ENCODE measurements at regions not wholly inside any gene's neighbourhood (a gene's known extent, or its start where the extent isn't known, plus 50 kb on each side); places are given as distances from the start of the nearest gene placed in this dataset.

GRCh38 chr5:17813214-17813613 is 179.0 kb downstream of the TAF11L14 start:
- Histone ChIP-seq H3K27ac (ENCODE audit: low read depth, low read length) (no peak overlapping the region), H3K4me2 (ENCODE audit: insufficient read depth in 1 of 2, low read depth in 2 of 2, low read length in 2 of 2) (no peak overlapping the region), H3K56ac (replicated peaks; ENCODE audit: insufficient read length, low read depth, low read length) (no peak overlapping the region), H3K4me3 (ENCODE audit: extremely low read depth in 1 of 4, insufficient read depth in 2 of 4, low read depth in 3 of 4, low read length in 4 of 4) (no peak overlapping the region), H2BK15ac (ENCODE audit: low read length) (no peak overlapping the region), H2AK5ac (ENCODE audit: low read depth, low read length) (no peak overlapping the region), H2AFZ (ENCODE audit: low read length) (no peak overlapping the region), H2BK20ac (ENCODE audit: low read length) (no peak overlapping the region), H3K9me3 (ENCODE audit: insufficient read depth in 2 of 2, low read depth in 1 of 2, low read length in 1 of 2) (no peaks in the 10 kb centered on the region; a peak in 1 of 4 replicates), H3K4me1 (replicated peaks in 1 of 4; ENCODE audit: control insufficient read depth in 3 of 4, insufficient read depth in 4 of 4, low read length in 3 of 4) (no peaks in the 10 kb centered on the region), H3K18ac (ENCODE audit: extremely low read depth, low read length) (no peak overlapping the region), H2BK12ac (ENCODE audit: low read depth, low read length) (no peak overlapping the region), H3K9ac (replicated peaks in 1 of 4; ENCODE audit: extremely low read depth in 1 of 4, low read depth in 3 of 4, low read length in 3 of 4) (no peak overlapping the region), H4K8ac (ENCODE audit: extremely low read depth, insufficient read depth, low read length) (no peak overlapping the region), H3K36me3 (ENCODE audit: control insufficient read depth in 2 of 4, insufficient read depth in 4 of 4, low read length in 3 of 4) (no peaks in the 10 kb centered on the region), H3K23ac (ENCODE audit: insufficient read length) (no peak overlapping the region), H4K5ac (ENCODE audit: insufficient read length, low read depth, low read length) (no peak overlapping the region), H3K27me3 (replicated peaks in 1 of 4; ENCODE audit: control insufficient read depth in 3 of 4, extremely low read depth in 1 of 4, insufficient read depth in 3 of 4, low read length in 3 of 4) (no peaks in the 10 kb centered on the region), H2BK5ac (ENCODE audit: low read depth, low read length) (no peak overlapping the region), H4K20me1 (replicated peaks in 1 of 2; ENCODE audit: control insufficient read depth in 1 of 2, insufficient read depth in 2 of 2, low read length in 2 of 2) (no peaks in the 10 kb centered on the region), H3K4ac (replicated peaks; ENCODE audit: insufficient read length, low read depth, low read length) (no peak overlapping the region), H4K91ac (replicated peaks; ENCODE audit: insufficient read length, low read length) (no peak overlapping the region), H3K79me2 (ENCODE audit: control insufficient read depth in 1 of 2, insufficient read depth in 2 of 2, low read length in 2 of 2) (no peaks in the 10 kb centered on the region), H3K23me2 (ENCODE audit: low read depth, low read length) (no peaks in the 10 kb centered on the region), H2BK120ac (replicated peaks; ENCODE audit: low read depth, low read length) (no peak overlapping the region), H3K79me1 (ENCODE audit: low read depth, low read length) (no peaks in the 10 kb centered on the region), H3K14ac (ENCODE audit: insufficient read length) (no peak overlapping the region)
- FAIRE-seq (no peak), DNase-seq (ENCODE audit: low read depth in 1 of 2, low spot score in 2 of 2) (no peak)
- no peak for TF ChIP-seq KDM1A (IDR thresholded peaks at IDR 0.05; ENCODE audit: borderline replicate concordance, low read length)
- no peak for TF ChIP-seq CEBPB (IDR thresholded peaks at IDR 0.05; ENCODE audit: low read depth, low read length)
- no peak for TF ChIP-seq TEAD4 (IDR thresholded peaks at IDR 0.05; ENCODE audit: low read depth, low read length)
- no peak for TF ChIP-seq NANOG (IDR thresholded peaks at IDR 0.05; ENCODE audit: insufficient read depth, low read depth, low read length, poor library complexity, severe bottlenecking)
- TF ChIP-seq MAFK (IDR thresholded peaks at IDR 0.05; ENCODE audit: low read depth, low read length), result no peak
- TF ChIP-seq PHF8 (conservative IDR thresholded peaks at IDR 0.05; ENCODE audit: low read depth, low read length), result no peak
- no peak for TF ChIP-seq ASH2L (IDR thresholded peaks at IDR 0.05; ENCODE audit: low read length)
- no peak for TF ChIP-seq RAD21 (IDR thresholded peaks at IDR 0.05 in 1 of 2, conservative IDR thresholded peaks at IDR 0.05 in 1 of 2; ENCODE audit: low read depth in 2 of 2, low read length in 2 of 2)
- no peak for TF ChIP-seq SIX5 (IDR thresholded peaks at IDR 0.05; ENCODE audit: low read depth, low read length)
- POLR2A ChIA-PET (ENCODE audit: partially characterized antibody), result no interaction called here
- 89 to 100% methylated on average over 2 to 5 of the region's 5 CpGs for WGBS, 2 experiments (ENCODE audit: extremely low coverage in 1 of 2, insufficient coverage in 1 of 2, insufficient read length in 1 of 2, insufficient replicate concordance in 2 of 2, low coverage in 1 of 2, low lambda C conversion rate in 2 of 2, missing lambda C conversion rate in 1 of 2)
- CTCF ChIA-PET (ENCODE audit: partially characterized antibody), result no interaction called here

Data from H1 (cell line).